Panc1 (cell line): ENCODE measurements at regions not wholly inside any gene's neighbourhood (a gene's known extent, or its start where the extent isn't known, plus 50 kb on each side); places are given as distances from the start of the nearest gene placed in this dataset.

Experiments used
- SIN3A ChIP-seq: IDR thresholded peaks from 2 replicates; pipeline ENCODE4 v1.6.1; 2012; ENCODE audit warnings: low read depth, mild to moderate bottlenecking, low read length, moderate library complexity, borderline replicate concordance; ENCODE audit not compliant: insufficient read depth
- TF ChIP-seq, protein P1 (sequence below): fragments of 450-650 bp; IDR thresholded peaks from 2 replicates; pipeline ENCODE4 v1.5.1; 2017; ENCODE audit warnings: mild to moderate bottlenecking

DNA sequence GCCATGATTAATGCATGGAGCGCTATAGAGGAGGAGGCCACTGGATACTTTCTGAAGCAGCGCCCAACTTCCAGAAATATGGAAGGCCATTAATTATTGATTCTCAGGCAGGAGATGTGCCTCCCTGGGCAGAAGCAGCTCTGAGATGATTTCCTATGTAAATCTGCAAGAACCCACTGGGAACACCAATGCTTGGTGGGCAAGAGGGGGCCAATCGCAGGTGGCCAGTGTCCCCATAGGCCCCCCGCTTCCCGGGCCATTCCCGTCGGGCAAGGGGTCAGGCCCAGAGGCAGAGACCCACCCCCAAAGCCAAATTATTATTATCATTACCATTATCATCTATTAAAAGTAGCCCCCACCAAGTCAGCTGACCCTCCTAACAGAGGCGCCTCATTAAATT is 288.0 kb upstream of the TLE3 start:
- TF ChIP-seq, protein P1, sequence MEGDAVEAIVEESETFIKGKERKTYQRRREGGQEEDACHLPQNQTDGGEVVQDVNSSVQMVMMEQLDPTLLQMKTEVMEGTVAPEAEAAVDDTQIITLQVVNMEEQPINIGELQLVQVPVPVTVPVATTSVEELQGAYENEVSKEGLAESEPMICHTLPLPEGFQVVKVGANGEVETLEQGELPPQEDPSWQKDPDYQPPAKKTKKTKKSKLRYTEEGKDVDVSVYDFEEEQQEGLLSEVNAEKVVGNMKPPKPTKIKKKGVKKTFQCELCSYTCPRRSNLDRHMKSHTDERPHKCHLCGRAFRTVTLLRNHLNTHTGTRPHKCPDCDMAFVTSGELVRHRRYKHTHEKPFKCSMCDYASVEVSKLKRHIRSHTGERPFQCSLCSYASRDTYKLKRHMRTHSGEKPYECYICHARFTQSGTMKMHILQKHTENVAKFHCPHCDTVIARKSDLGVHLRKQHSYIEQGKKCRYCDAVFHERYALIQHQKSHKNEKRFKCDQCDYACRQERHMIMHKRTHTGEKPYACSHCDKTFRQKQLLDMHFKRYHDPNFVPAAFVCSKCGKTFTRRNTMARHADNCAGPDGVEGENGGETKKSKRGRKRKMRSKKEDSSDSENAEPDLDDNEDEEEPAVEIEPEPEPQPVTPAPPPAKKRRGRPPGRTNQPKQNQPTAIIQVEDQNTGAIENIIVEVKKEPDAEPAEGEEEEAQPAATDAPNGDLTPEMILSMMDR = no peak
- no peak for TF ChIP-seq SIN3A
